Dermis blood vessel endothelial cell (primary cell): ENCODE measurements at regions not wholly inside any gene's neighbourhood (a gene's known extent, or its start where the extent isn't known, plus 50 kb on each side); places are given as distances from the start of the nearest gene placed in this dataset.
"Not testable (repeated sequence)": the region's sequence is repeated elsewhere in the genome, so short reads cannot be mapped to it uniquely, and the experiment has no call there.

Experiments used
- DNase-seq: peaks from one replicate; pipeline ENCODE4 v3.0.0; 2010

DNA sequence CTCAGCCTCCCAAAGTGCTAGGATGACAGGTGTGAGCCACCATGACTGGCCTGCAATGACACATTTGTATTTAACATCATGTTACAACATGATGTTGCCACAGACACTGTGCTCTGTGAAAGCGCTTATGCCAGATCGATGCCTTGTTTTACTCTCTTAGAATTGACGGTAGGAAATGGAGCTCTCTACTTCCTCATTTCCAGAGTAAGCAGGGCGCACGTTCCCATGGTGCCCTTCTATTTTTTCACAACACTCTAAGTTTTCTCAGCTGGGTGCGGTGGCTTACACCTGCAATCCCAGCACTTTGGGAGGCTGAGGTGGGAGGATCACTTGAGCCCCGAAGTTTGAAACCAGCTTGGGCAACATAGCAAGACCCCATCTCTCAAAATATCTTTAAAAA, 60.7 kb upstream of the DHRSX start:
- DNase-seq, result no peak

- no peak for DNase-seq
Observed at GRCh38 chrX:2559124-2559523, 58.3 kb upstream of the DHRSX start.

DNA sequence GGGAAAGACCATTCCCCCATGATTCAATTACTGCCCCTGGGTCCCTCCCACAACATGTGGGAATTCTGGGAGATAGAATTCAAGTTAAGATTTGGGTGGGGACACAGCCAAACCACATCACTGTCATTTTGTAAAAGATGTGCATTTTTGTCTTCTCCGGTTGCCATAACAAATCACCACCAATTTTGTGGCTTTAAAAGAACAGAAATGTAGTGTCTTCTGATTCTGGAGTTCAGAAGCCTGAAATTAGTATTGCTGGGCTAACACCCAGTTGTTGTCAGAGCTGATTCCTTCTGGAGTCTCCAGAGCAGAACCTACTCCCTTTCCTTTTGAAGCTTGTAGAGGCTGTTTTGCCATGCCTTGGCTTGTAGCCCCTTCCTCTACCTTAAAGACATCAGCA, 54.1 kb upstream of the DHRSX start:
- no peak for DNase-seq

DNA sequence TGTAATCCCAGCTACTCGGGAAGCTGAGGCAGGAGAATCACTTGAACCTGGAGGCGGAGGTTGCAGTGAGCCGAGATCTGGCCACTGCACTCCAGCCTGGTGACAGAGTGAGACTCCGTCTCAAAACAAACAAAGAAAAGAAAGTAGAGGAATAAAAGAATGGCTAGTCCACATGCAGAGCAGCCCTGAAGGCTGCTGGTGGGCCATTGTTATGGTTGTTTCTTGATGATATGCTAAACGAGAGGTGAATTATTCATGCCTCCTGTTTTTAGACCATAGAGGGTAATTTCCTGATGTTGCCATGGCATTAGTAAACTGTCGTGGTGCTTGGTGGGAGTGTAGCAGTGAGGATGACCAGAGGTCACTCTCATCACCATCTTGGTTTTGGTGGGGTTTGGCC, 53.3 kb upstream of the DHRSX start:
- not testable (repeated sequence) for DNase-seq

DNA sequence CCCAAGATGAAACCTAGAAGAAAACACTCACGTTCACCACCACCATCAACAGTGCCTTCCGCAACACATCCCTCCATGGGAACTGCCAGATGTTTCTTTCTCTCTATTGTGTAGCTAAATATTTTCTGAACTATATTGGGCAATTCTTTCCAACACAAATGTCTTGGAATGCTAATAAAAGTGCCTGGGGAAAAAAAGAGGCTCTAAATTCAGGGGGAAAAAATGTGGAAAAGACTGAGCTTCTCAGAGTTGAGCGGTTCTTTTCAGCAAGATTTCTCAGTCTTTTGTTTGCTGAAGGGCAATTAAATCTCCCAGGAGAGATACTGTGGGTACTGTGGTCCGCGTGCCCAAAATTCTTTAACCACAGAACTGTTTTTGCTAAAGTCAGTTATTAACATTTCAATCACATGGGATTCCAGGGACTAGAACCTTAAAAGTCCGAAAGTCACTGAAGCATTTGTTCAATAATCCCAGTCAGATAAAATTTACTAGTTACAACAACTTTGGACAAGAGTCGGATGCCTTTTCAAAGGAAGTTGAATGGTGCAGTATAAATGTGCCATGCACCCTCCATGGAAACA, 51.9 kb upstream of the DHRSX start:
- no peak for DNase-seq

DNA sequence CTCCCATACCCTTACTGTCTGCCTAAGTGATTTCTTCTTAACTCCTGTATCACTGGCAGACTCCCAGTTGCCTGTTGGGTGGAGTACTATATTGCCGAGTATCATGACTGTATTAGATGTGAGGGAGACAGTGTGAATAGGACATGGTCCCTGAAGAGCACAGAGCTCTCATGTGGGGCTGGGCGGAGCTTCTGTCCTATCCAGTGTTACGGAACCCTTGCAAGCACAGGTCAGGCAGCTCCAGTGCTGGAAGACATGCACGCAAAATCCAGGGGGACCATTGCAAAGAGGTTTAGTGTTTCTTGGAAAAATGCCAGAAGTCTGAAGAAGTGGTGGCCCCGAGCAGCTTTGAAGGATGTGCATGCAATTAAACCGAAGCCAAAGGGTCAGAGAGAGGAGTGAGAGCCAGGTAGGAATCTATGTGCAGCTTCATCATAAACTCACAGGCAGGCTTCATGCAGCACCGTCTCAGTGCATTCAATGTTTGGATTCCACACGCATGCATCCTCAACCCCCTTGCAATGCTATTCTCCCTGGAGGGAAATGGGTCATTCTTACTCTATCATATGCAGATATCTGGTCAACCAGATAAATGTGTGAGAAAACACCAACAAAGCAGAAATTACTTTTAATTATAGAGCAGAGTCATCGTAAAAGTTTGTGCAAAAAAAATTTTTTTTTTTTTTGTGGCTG, 49.7 kb upstream of the DHRSX start:
- DNase-seq, result no peak
